ENCODE measurements at regions not wholly inside any gene's neighbourhood (a gene's known extent, or its start where the extent isn't known, plus 50 kb on each side); places are given as distances from the start of the nearest gene placed in this dataset.

GRCh38 chr7:68980011-68980410 is 618.3 kb upstream of the AUTS2 start:
- TF ChIP-seq CTCF (conservative IDR thresholded peaks at IDR 0.05 in 1 of 2, IDR thresholded peaks at IDR 0.05 in 1 of 2; ENCODE audit: low read depth in 1 of 2, low read length in 2 of 2) = no peak
- no peak for TF ChIP-seq EZH2 (IDR thresholded peaks at IDR 0.05; ENCODE audit: low read length, missing control alignments)

Data from fibroblast of lung (primary cell).